ENCODE measurements at regions not wholly inside any gene's neighbourhood (a gene's known extent, or its start where the extent isn't known, plus 50 kb on each side); places are given as distances from the start of the nearest gene placed in this dataset.

DNA sequence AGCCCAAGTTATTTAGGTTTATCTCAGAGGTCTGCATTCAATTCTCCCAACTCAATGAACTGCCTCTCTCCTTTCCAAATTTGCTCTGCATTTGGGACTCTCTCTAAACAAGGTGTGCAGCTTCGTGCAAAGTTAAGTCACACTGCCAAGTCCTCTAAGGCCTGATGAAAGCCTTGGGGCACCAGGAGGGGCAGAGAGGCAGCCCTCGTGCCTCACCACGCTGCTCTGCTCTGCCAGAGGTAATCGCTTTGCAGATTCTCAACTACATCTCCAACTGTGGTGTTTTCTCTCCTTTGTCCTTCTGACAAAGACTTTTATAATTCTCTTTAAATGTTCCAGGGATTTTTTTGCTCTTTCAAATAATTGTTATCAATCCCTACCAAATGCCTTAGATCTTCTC, 283.0 kb downstream of the MEIS1 start:
- Histone ChIP-seq H4K5ac (ENCODE audit: low read depth, low read length) (no peak overlapping the region), H4K91ac (ENCODE audit: insufficient read depth, low read depth, low read length) (no peak overlapping the region), H2AK9ac (replicated peaks; ENCODE audit: low read depth, low read length, poor library complexity) (no peak overlapping the region), H3K79me1 (ENCODE audit: low read depth in 1 of 2, low read length in 2 of 2) (no peaks in the 10 kb centered on the region), H3K9me1 (ENCODE audit: insufficient read depth, low read length) (no peaks in the 10 kb centered on the region), H4K20me1 (ENCODE audit: insufficient read depth, low read length) (no peaks in the 10 kb centered on the region), H3K27me3 (ENCODE audit: control insufficient read depth, insufficient read depth, low read length) (no peaks in the 10 kb centered on the region), H3K4me2 (ENCODE audit: low read depth, low read length) (no peak overlapping the region), H2BK5ac (ENCODE audit: low read depth, low read length, poor library complexity, severe bottlenecking) (no peak overlapping the region), H3K4me3 (ENCODE audit: insufficient read depth, low read depth, low read length) (no peak overlapping the region), H2BK120ac (ENCODE audit: low read depth, low read length) (no peak overlapping the region), H3K56ac (ENCODE audit: extremely low read depth, insufficient read depth, low read length) (no peak overlapping the region), H3K27ac (ENCODE audit: insufficient read depth, low read length) (no peak overlapping the region), H3K4me1 (ENCODE audit: control insufficient read depth, insufficient read depth, low read length) (no peaks in the 10 kb centered on the region; the same call in 1 of the 2 replicates), H3K18ac (ENCODE audit: low read depth, low read length) (no peak overlapping the region; the same call in 1 of the 2 replicates), H3K23ac (ENCODE audit: low read depth, low read length) (no peak overlapping the region), H4K8ac (ENCODE audit: low read depth in 2 of 2, low read length in 2 of 2) (no peak overlapping the region), H2BK20ac (ENCODE audit: low read depth, low read length) (no peak overlapping the region), H3K9me3 (ENCODE audit: control insufficient read depth, insufficient read depth, low read length) (no peaks in the 10 kb centered on the region), H3K4ac (ENCODE audit: low read depth, low read length) (no peak overlapping the region), H3K9ac (ENCODE audit: low read depth, low read length) (no peak overlapping the region), H3K36me3 (ENCODE audit: control insufficient read depth, insufficient read depth, low read length) (no peaks in the 10 kb centered on the region), H2AK5ac (ENCODE audit: low read depth, low read length) (no peak overlapping the region), H2AFZ (replicated peaks; ENCODE audit: low read length, poor library complexity) (no peak overlapping the region), H3K14ac (replicated peaks; ENCODE audit: low read depth, low read length) (no peak overlapping the region), H2BK15ac (ENCODE audit: low read depth, low read length) (no peak overlapping the region)
- ChIA-PET CTCF (no interaction called here), POLR2A (ENCODE audit: unreplicated experiment) (no interaction called here)
- no peak for DNase-seq
- dilution Hi-C loops (cut with HindIII; ENCODE audit: low sequenced_read_pairs, unreplicated experiment) = no loop called here
- no TSS peak for BruUV-seq (replicated peaks)
- ATAC-seq (ENCODE audit: low read depth) = no peak
- WGBS, 2 experiments (ENCODE audit: extremely low coverage in 2 of 2, insufficient read length in 1 of 2) = no CpG with 5 or more reads among the region's 4 CpGs
- in situ Hi-C loops (cut with MboI; ENCODE audit: low sequenced_read_pairs) = no loop called here
- intact Hi-C loops (cut with micrococcal nuclease) = no loop called here
- TF ChIP-seq RCOR1 (IDR thresholded peaks at IDR 0.05; ENCODE audit: insufficient replicate concordance, low read length) (no peak), BHLHE40 (IDR thresholded peaks at IDR 0.05; ENCODE audit: low read depth, low read length) (no peak), POLR2A (IDR thresholded peaks at IDR 0.05; ENCODE audit: low read depth, low read length) (no peak), MAFK (IDR thresholded peaks at IDR 0.05; ENCODE audit: low read depth, low read length) (no peak), CHD1 (IDR thresholded peaks at IDR 0.05; ENCODE audit: low read depth, low read length) (no peak), MXI1 (IDR thresholded peaks at IDR 0.05; ENCODE audit: borderline replicate concordance, low read depth, low read length) (no peak), RFX5 (IDR thresholded peaks at IDR 0.05; ENCODE audit: low read depth, low read length) (no peak), SMC3 (IDR thresholded peaks at IDR 0.05; ENCODE audit: low read depth, low read length) (no peak), RAD21 (IDR thresholded peaks at IDR 0.05; ENCODE audit: low read length) (no peak), MAZ (IDR thresholded peaks at IDR 0.05; ENCODE audit: borderline replicate concordance, low read depth, low read length) (no peak), CEBPB (IDR thresholded peaks at IDR 0.05; ENCODE audit: low read depth, low read length) (no peak), FOS (IDR thresholded peaks at IDR 0.05; ENCODE audit: low read depth, low read length) (no peak)
- TF ChIP-seq, protein P1, sequence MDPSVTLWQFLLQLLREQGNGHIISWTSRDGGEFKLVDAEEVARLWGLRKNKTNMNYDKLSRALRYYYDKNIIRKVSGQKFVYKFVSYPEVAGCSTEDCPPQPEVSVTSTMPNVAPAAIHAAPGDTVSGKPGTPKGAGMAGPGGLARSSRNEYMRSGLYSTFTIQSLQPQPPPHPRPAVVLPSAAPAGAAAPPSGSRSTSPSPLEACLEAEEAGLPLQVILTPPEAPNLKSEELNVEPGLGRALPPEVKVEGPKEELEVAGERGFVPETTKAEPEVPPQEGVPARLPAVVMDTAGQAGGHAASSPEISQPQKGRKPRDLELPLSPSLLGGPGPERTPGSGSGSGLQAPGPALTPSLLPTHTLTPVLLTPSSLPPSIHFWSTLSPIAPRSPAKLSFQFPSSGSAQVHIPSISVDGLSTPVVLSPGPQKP (IDR thresholded peaks at IDR 0.05; ENCODE audit: borderline replicate concordance, low read depth, low read length) = no peak
- TF ChIP-seq, protein P2, sequence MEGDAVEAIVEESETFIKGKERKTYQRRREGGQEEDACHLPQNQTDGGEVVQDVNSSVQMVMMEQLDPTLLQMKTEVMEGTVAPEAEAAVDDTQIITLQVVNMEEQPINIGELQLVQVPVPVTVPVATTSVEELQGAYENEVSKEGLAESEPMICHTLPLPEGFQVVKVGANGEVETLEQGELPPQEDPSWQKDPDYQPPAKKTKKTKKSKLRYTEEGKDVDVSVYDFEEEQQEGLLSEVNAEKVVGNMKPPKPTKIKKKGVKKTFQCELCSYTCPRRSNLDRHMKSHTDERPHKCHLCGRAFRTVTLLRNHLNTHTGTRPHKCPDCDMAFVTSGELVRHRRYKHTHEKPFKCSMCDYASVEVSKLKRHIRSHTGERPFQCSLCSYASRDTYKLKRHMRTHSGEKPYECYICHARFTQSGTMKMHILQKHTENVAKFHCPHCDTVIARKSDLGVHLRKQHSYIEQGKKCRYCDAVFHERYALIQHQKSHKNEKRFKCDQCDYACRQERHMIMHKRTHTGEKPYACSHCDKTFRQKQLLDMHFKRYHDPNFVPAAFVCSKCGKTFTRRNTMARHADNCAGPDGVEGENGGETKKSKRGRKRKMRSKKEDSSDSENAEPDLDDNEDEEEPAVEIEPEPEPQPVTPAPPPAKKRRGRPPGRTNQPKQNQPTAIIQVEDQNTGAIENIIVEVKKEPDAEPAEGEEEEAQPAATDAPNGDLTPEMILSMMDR (conservative IDR thresholded peaks at IDR 0.05; ENCODE audit: low read depth, low read length) = no peak
- TF ChIP-seq, protein P3, sequence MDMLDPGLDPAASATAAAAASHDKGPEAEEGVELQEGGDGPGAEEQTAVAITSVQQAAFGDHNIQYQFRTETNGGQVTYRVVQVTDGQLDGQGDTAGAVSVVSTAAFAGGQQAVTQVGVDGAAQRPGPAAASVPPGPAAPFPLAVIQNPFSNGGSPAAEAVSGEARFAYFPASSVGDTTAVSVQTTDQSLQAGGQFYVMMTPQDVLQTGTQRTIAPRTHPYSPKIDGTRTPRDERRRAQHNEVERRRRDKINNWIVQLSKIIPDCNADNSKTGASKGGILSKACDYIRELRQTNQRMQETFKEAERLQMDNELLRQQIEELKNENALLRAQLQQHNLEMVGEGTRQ (IDR thresholded peaks at IDR 0.05; ENCODE audit: low read depth, low read length) = no peak

All from IMR-90 (cell line).